Osteoblast (primary cell): ENCODE measurements at regions not wholly inside any gene's neighbourhood (a gene's known extent, or its start where the extent isn't known, plus 50 kb on each side); places are given as distances from the start of the nearest gene placed in this dataset.
A peak's percentile ranks its signal among the peaks of the same experiment; 100 is the strongest.

Source experiments
- DNase-seq: peaks from one replicate; pipeline ENCODE4 v3.0.0; 2011; ENCODE audit warnings: low spot score, mixed read lengths; ENCODE audit not compliant: insufficient read length; ENCODE audit errors: missing footprints
- H2AFZ ChIP-seq: 2 replicates; pipeline ENCODE4 v1.6.0; 2011; ENCODE audit warnings: mild to moderate bottlenecking, low read length
- H3K27ac ChIP-seq: 2 replicates; pipeline ENCODE4 v1.5.1; 2011; ENCODE audit warnings: mild to moderate bottlenecking, low read depth, low read length, moderate library complexity
- H3K27me3 ChIP-seq: 2 replicates; pipeline ENCODE4 v1.6.0; 2012; ENCODE audit warnings: mild to moderate bottlenecking, control low read depth, inconsistent platforms, low read length, moderate library complexity; ENCODE audit not compliant: insufficient read depth
- H3K36me3 ChIP-seq: 2 replicates; pipeline ENCODE4 v1.5.1; 2011; ENCODE audit warnings: mild to moderate bottlenecking, low read length, control low read depth, moderate library complexity; ENCODE audit not compliant: insufficient read depth
- H3K4me1 ChIP-seq: 2 replicates; pipeline ENCODE4 v1.5.1; 2011; ENCODE audit warnings: mild to moderate bottlenecking, low read length, control low read depth, moderate library complexity; ENCODE audit not compliant: insufficient read depth
- H3K4me2 ChIP-seq: 2 replicates; pipeline ENCODE4 v1.6.0; 2011; ENCODE audit warnings: mild to moderate bottlenecking, low read length; ENCODE audit not compliant: insufficient read depth
- H3K4me3 ChIP-seq: fragments of 200-600 bp; sonication (generic); 3 replicates; pipeline ENCODE4 v1.5.1; 2012; ENCODE audit warnings: mild to moderate bottlenecking, low read length, inconsistent platforms; ENCODE audit not compliant: insufficient read depth
- H3K79me2 ChIP-seq: 2 replicates; pipeline ENCODE4 v1.6.0; 2012; ENCODE audit warnings: mild to moderate bottlenecking, low read length, control low read depth, inconsistent platforms; ENCODE audit not compliant: insufficient read depth
- H3K9me3 ChIP-seq: 2 replicates; pipeline ENCODE4 v1.5.1; 2011; ENCODE audit warnings: low read depth, low read length, control low read depth
- H4K20me1 ChIP-seq: 2 replicates; pipeline ENCODE4 v1.6.0; 2012; ENCODE audit warnings: mild to moderate bottlenecking, low read length, control low read depth; ENCODE audit not compliant: insufficient read depth
- TF ChIP-seq, protein P1 (sequence below): IDR thresholded peaks from 2 replicates; pipeline ENCODE4 v1.5.1; 2011; ENCODE audit warnings: mild to moderate bottlenecking, low read depth, low read length, moderate library complexity; ENCODE audit errors: extremely low read depth

DNA sequence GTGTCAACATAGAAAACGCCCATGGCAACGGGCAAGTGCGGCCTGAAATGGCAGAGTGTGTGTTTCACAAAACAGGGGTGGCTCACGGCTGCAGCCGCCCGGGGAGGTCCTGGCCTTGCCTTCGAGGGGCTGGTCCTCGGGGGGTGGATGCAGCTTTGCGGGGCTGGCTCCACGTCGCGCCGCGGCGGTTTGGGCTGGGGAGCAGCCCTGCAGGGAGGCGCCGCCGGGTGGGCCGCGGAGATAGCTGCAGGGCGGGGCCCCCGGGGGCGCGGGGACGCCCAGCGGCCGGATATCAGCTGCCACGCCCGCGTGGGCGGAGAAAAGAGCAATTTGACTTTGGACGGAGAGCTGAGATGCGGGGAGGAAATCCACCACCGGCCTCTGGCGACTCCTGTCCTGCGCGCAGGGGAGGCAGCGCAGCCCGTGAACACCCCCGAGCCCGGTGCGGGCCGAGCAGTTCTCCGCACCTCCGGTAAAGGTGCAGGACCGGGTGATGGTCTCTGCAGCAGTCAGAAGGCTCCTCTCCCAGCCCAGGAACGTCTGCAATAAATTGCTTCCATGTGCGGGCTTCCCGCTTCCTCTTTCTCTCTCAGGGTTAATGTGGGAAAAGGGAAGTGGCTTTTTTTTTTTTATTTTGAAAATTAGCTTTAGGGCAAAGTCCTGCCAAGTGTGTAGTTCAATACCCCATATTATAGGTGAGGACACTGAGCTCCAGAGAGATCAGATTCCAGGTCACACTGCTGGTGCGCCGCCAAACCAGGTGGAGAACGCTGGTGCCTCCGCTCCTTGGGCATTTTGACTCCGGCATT, 110.5 kb downstream of the ARF6 start:
- no peaks in the 10 kb centered on the region for H3K36me3 ChIP-seq

DNA sequence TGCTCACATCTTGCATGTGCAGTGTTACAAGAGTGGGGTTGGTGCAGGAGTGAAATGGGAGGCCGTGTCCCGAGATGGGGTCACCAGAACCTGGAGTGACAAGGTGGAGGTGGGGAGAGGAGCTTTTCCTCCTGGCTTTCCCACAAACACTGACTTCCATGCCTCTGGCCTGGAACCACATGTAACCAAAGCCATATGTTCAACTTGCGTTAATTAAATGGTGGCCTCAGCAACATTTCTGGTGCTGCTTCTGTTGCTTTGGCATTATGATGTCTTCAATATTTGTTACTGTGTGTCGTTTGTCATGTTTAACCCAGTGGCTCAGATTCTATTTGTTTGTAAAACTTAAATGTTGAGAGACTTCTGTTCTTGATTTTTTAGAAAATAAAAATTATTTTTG, 110.2 kb downstream of the VCPKMT start:
- Histone ChIP-seq H3K4me3 (no peak overlapping the region), H4K20me1 (no peaks in the 10 kb centered on the region), H3K9me3 (no peaks in the 10 kb centered on the region), H3K27me3 (no peaks in the 10 kb centered on the region), H2AFZ (no peak overlapping the region), H3K27ac (no peak overlapping the region), H3K4me2 (no peak overlapping the region), H3K79me2 (no peaks in the 10 kb centered on the region), H3K36me3 (no peaks in the 10 kb centered on the region), H3K4me1 (peaks cover 24% of the 10 kb centered on the region)
- DNase-seq: no peak
- TF ChIP-seq, protein P1, sequence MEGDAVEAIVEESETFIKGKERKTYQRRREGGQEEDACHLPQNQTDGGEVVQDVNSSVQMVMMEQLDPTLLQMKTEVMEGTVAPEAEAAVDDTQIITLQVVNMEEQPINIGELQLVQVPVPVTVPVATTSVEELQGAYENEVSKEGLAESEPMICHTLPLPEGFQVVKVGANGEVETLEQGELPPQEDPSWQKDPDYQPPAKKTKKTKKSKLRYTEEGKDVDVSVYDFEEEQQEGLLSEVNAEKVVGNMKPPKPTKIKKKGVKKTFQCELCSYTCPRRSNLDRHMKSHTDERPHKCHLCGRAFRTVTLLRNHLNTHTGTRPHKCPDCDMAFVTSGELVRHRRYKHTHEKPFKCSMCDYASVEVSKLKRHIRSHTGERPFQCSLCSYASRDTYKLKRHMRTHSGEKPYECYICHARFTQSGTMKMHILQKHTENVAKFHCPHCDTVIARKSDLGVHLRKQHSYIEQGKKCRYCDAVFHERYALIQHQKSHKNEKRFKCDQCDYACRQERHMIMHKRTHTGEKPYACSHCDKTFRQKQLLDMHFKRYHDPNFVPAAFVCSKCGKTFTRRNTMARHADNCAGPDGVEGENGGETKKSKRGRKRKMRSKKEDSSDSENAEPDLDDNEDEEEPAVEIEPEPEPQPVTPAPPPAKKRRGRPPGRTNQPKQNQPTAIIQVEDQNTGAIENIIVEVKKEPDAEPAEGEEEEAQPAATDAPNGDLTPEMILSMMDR: no peak

More for the DNA sequence above, 110.5 kb downstream of the ARF6 start:
- H4K20me1 ChIP-seq: no peaks in the 10 kb centered on the region
- peak overlapping the region; percentile 99 for H3K27ac ChIP-seq
- H3K4me2 ChIP-seq: peak overlapping the region; percentile 92
- no peaks in the 10 kb centered on the region for H3K9me3 ChIP-seq
- peaks cover 48% of the 10 kb centered on the region for H3K4me1 ChIP-seq
- no peaks in the 10 kb centered on the region for H3K79me2 ChIP-seq
- peak overlapping the region; percentile 82 for H2AFZ ChIP-seq
- H3K27me3 ChIP-seq: no peaks in the 10 kb centered on the region
- peak overlapping the region; percentile 74 for H3K4me3 ChIP-seq
- TF ChIP-seq, protein P1: no peak
- DNase-seq: peak; percentile 91

DNA sequence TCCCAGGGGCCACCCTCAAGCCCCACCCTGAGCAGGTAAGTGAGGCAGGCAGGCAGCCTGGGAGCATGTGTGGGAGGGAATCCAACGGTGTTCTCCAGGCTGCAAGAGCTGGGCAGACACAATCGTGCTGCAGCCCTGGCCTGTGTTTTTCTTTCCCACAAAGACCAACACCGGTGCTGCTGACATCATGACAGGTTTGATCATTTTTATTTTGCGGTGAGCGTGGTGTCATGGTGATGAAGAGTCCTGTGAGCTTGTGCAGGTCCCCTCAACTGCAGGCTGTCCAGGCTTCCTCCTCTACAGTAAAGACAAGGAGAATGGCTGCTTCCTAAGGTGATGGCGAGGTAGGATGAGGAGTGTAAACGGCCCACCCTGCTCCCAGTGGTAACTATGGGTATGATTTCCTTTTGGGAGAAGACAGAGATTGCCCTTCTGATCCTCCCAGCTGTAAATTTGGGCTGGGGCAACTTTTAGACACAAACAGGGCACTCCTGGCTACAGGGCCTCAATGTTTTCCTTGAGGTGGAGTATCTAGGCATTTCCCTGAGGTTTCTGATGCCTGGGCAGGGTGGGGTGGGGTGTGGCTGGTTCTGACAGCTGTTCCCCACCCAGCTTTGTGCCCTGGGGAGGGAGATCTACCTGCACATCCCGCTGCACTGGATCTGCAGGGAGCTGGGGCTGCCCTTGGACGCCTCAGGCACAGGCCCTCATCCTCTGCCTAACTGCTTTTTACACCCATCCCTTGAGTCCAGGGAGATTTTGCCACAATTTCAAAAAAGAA, 109.1 kb downstream of the VCPKMT start:
- no peak overlapping the region for H3K27ac ChIP-seq
- H2AFZ ChIP-seq: no peak overlapping the region
- H3K79me2 ChIP-seq: no peaks in the 10 kb centered on the region
- TF ChIP-seq, protein P1: no peak
- DNase-seq: no peak
- no peaks in the 10 kb centered on the region for H4K20me1 ChIP-seq
- no peaks in the 10 kb centered on the region for H3K27me3 ChIP-seq
- H3K4me2 ChIP-seq: no peak overlapping the region
- H3K4me1 ChIP-seq: peaks cover 13% of the 10 kb centered on the region
- H3K9me3 ChIP-seq: no peaks in the 10 kb centered on the region
- H3K4me3 ChIP-seq: no peak overlapping the region
- no peaks in the 10 kb centered on the region for H3K36me3 ChIP-seq

DNA sequence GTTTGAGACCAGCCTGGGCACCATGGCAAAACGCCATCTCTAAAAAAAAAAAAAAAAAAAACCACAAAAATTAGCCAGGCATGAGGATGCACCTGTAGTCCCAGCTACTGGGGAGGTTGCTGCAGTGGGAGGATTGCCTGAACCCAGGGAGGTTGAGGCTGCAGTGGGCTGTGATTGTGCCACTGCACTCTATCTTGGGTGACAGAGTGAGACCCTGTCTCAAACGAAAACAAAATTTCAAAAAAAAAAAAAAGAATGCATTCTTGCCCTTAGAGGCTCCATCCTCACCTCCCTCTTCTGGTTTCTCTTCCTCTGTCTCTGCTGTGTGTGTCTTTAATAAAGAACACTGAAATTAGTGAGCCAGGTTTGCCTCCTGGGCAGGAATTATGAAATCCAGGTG, 107.8 kb downstream of the VCPKMT start:
- no peak overlapping the region for H3K27ac ChIP-seq
- peaks cover 7% of the 10 kb centered on the region for H3K4me1 ChIP-seq
- DNase-seq: no peak

More for the DNA sequence above, 107.8 kb downstream of the VCPKMT start:
- Histone ChIP-seq H3K4me3 (no peak overlapping the region), H3K9me3 (no peaks in the 10 kb centered on the region), H3K27me3 (no peaks in the 10 kb centered on the region), H2AFZ (no peak overlapping the region), H4K20me1 (no peaks in the 10 kb centered on the region), H3K4me2 (no peak overlapping the region), H3K36me3 (no peaks in the 10 kb centered on the region), H3K79me2 (no peaks in the 10 kb centered on the region)
- TF ChIP-seq, protein P1: no peak
